ENCODE measurements at regions not wholly inside any gene's neighbourhood (a gene's known extent, or its start where the extent isn't known, plus 50 kb on each side); places are given as distances from the start of the nearest gene placed in this dataset.

DNA sequence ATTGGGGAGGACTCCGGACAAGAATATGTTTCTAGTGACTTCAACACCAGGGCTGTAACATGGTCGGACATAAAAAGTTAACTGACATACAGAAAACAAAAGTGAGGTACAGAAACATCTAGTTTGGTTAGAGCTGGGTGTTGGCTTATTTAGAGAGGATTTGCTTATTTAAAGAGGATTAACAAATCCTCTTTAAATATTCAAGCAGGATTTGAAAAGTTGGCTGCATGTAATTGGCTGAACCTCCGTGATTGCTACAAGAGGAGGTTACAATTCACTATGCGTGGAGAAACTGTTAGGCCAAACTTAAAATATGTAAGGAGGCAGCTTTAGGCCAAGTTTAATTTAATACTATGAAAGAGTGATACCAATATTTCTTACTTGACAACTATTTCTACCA, 2707.4 kb downstream of the ARAP2 start:
- H3K79me2 ChIP-seq (ENCODE audit: low read depth) = no peaks in the 10 kb centered on the region
- H2AFZ ChIP-seq (replicated peaks) = no peak overlapping the region
- H3K4me1 ChIP-seq = no peaks in the 10 kb centered on the region
- Mint-ChIP-seq H3K27ac (no peak overlapping the region), H3K4me3 (no peak overlapping the region), H3K36me3 (no peaks in the 10 kb centered on the region), H3K4me1 (no peaks in the 10 kb centered on the region), H3K9me3 (no peaks in the 10 kb centered on the region), H3K27me3 (ENCODE audit: insufficient read depth, low read depth) (no peaks in the 10 kb centered on the region)
- H3K4me3 ChIP-seq = no peak overlapping the region
- no peak overlapping the region for H3K27ac ChIP-seq
- no peak overlapping the region for H3K9ac ChIP-seq
- no peak for DNase-seq (ENCODE audit: low spot score)
- no peaks in the 10 kb centered on the region for H3K9me3 ChIP-seq (ENCODE audit: low read depth)
- H3K27me3 ChIP-seq = no peaks in the 10 kb centered on the region
- no peaks in the 10 kb centered on the region for H3F3A ChIP-seq (ENCODE audit: low read depth)
- H3K36me3 ChIP-seq = no peaks in the 10 kb centered on the region
- TF ChIP-seq, protein P1, sequence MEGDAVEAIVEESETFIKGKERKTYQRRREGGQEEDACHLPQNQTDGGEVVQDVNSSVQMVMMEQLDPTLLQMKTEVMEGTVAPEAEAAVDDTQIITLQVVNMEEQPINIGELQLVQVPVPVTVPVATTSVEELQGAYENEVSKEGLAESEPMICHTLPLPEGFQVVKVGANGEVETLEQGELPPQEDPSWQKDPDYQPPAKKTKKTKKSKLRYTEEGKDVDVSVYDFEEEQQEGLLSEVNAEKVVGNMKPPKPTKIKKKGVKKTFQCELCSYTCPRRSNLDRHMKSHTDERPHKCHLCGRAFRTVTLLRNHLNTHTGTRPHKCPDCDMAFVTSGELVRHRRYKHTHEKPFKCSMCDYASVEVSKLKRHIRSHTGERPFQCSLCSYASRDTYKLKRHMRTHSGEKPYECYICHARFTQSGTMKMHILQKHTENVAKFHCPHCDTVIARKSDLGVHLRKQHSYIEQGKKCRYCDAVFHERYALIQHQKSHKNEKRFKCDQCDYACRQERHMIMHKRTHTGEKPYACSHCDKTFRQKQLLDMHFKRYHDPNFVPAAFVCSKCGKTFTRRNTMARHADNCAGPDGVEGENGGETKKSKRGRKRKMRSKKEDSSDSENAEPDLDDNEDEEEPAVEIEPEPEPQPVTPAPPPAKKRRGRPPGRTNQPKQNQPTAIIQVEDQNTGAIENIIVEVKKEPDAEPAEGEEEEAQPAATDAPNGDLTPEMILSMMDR (IDR thresholded peaks at IDR 0.05) = no peak
- TF ChIP-seq EZH2 (IDR thresholded peaks at IDR 0.05) (no peak), EZH2phosphoT487 (IDR thresholded peaks at IDR 0.05) (no peak)
- no peak overlapping the region for H3K4me2 ChIP-seq
- no peaks in the 10 kb centered on the region for H4K20me1 ChIP-seq (ENCODE audit: low read depth)

DNA sequence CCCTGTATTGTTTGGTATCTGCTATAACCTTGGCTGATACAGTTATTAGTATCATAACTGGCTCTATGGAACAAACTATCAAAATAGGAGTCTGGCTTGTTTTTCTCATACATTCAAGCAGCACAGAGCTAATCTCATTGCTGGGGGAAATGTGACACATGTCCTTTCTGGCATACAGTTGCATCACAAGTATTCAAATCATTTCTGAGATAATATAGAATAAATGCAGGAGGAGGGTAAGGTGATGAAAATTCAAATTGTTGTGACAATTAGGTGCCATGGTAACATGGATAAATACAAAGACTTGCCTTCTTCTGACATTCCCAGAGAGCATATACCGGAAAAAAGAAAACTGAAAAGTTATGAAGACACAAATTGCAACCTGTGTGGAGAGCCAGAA, 2706.8 kb downstream of the ARAP2 start:
- no peak overlapping the region for H3K27ac ChIP-seq
- no peaks in the 10 kb centered on the region for H3K36me3 ChIP-seq
- H4K20me1 ChIP-seq (ENCODE audit: low read depth) = no peaks in the 10 kb centered on the region
- no peak overlapping the region for H2AFZ ChIP-seq (replicated peaks)
- Mint-ChIP-seq H3K9me3 (no peaks in the 10 kb centered on the region), H3K36me3 (no peaks in the 10 kb centered on the region), H3K27me3 (ENCODE audit: insufficient read depth, low read depth) (no peaks in the 10 kb centered on the region), H3K27ac (no peak overlapping the region), H3K4me3 (no peak overlapping the region), H3K4me1 (no peaks in the 10 kb centered on the region)
- TF ChIP-seq EZH2phosphoT487 (IDR thresholded peaks at IDR 0.05) = no peak
- no peak for TF ChIP-seq EZH2 (IDR thresholded peaks at IDR 0.05)
- TF ChIP-seq, protein P1 (IDR thresholded peaks at IDR 0.05) = no peak
- no peaks in the 10 kb centered on the region for H3F3A ChIP-seq (ENCODE audit: low read depth)
- no peak overlapping the region for H3K4me3 ChIP-seq
- no peaks in the 10 kb centered on the region for H3K9me3 ChIP-seq (ENCODE audit: low read depth)
- no peaks in the 10 kb centered on the region for H3K4me1 ChIP-seq
- H3K79me2 ChIP-seq (ENCODE audit: low read depth) = no peaks in the 10 kb centered on the region
- no peak for DNase-seq (ENCODE audit: low spot score)
- no peaks in the 10 kb centered on the region for H3K27me3 ChIP-seq
- no peak overlapping the region for H3K4me2 ChIP-seq
- no peak overlapping the region for H3K9ac ChIP-seq

DNA sequence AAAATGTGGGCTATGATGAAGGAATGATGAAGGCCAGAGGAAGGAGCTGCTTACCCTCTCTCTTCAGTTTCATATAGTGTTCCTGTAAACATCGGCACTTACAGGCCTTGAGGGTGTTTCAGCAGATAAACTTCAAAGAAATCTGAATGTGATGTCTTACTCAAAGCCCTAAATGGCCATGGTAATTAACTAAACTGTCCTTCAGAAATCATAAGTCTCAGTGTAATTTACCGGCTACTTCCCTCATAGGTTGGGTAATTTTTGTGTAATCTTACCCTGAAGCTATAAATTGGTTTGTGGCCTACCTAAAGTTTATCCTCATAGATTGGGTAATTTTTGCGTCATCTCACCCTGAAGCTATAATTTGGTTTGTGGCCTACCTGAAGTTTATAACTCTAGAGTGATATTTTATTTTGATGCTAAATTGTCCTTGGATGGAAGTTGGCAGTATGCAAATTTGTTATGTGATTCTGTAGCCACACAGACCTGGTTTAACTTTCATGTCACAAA, 2700.3 kb downstream of the ARAP2 start:
- no peak overlapping the region for H3K9ac ChIP-seq
- H3K4me2 ChIP-seq = no peak overlapping the region
- H3K36me3 ChIP-seq = no peaks in the 10 kb centered on the region
- H3K9me3 ChIP-seq (ENCODE audit: low read depth) = no peaks in the 10 kb centered on the region
- peaks cover 6% of the 10 kb centered on the region for H3K9me3 Mint-ChIP-seq
- no peaks in the 10 kb centered on the region for H3F3A ChIP-seq (ENCODE audit: low read depth)
- H3K4me3 Mint-ChIP-seq = no peak overlapping the region
- H3K27ac Mint-ChIP-seq = no peak overlapping the region
- no peak overlapping the region for H2AFZ ChIP-seq (replicated peaks)
- no peaks in the 10 kb centered on the region for H3K27me3 Mint-ChIP-seq (ENCODE audit: insufficient read depth, low read depth)
- no peaks in the 10 kb centered on the region for H3K79me2 ChIP-seq (ENCODE audit: low read depth)
- H3K4me1 Mint-ChIP-seq = no peaks in the 10 kb centered on the region
- no peaks in the 10 kb centered on the region for H3K36me3 Mint-ChIP-seq
- H3K4me3 ChIP-seq = no peak overlapping the region
- H3K27ac ChIP-seq = no peak overlapping the region
- no peaks in the 10 kb centered on the region for H4K20me1 ChIP-seq (ENCODE audit: low read depth)
- no peak for TF ChIP-seq EZH2phosphoT487 (IDR thresholded peaks at IDR 0.05)
- no peak for TF ChIP-seq EZH2 (IDR thresholded peaks at IDR 0.05)
- TF ChIP-seq, protein P1 (IDR thresholded peaks at IDR 0.05) = no peak
- H3K4me1 ChIP-seq = no peaks in the 10 kb centered on the region
- H3K27me3 ChIP-seq = no peaks in the 10 kb centered on the region
- DNase-seq (ENCODE audit: low spot score) = no peak

Measured in neural progenitor cell (in vitro differentiated cells).